SJCRH30 (cell line): ENCODE measurements at regions not wholly inside any gene's neighbourhood (a gene's known extent, or its start where the extent isn't known, plus 50 kb on each side); places are given as distances from the start of the nearest gene placed in this dataset.

Experiments
- DNase-seq, 2 experiments: peaks; one replicate each; pipeline ENCODE4 v3.0.0-alpha.2; 2015 to 2020
- H3K27ac ChIP-seq: fragments of 250-450 bp; sonication (Bioruptor Pico); 2 replicates; pipeline ENCODE4 v1.5.1; 2020; ENCODE audit warnings: mild to moderate bottlenecking, moderate library complexity
- H3K27me3 ChIP-seq: fragments of 250-450 bp; sonication (Bioruptor Pico); 2 replicates; pipeline ENCODE4 v1.5.1; 2020; ENCODE audit warnings: mild to moderate bottlenecking, moderate library complexity
- H3K36me3 ChIP-seq: fragments of 250-450 bp; sonication (Bioruptor Pico); 2 replicates; pipeline ENCODE4 v1.5.1; 2020; ENCODE audit warnings: mild to moderate bottlenecking, moderate library complexity
- H3K4me1 ChIP-seq: fragments of 250-450 bp; sonication (Bioruptor Pico); 2 replicates; pipeline ENCODE4 v1.5.1; 2020; ENCODE audit warnings: mild to moderate bottlenecking, moderate library complexity
- H3K4me3 ChIP-seq: fragments of 250-450 bp; sonication (Bioruptor Pico); 2 replicates; pipeline ENCODE4 v1.5.1; 2020; ENCODE audit warnings: mild to moderate bottlenecking, moderate library complexity
- H3K9me3 ChIP-seq: fragments of 250-450 bp; sonication (Bioruptor Pico); replicated peaks from 2 replicates; pipeline ENCODE4 v1.5.1; 2020; ENCODE audit warnings: mild to moderate bottlenecking, moderate library complexity

DNA sequence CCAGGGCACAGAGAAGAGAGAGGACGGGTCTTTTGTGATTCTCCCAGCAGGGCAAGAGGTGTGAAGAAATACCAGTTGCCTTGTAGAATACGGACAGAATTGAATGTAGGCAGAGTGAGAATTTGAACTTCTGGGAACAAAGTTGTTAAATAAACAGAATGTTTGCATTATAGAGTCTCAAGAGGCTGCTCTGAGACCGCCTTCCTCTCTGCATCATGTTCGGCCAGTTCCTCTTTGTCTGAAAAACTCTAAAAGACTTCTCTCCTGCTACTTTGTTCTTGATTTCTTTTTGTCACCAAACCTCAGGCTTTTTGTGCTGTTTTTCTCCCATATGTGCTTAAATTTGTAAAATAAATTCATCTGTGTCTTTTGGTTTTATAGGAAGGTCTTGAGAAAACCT lies 256.4 kb downstream of the DLEU7 start:
- Histone ChIP-seq H3K36me3 (no peaks in the 10 kb centered on the region), H3K27ac (no peak overlapping the region), H3K4me1 (peaks cover 1% of the 10 kb centered on the region; the same call in 1 of the 2 replicates), H3K27me3 (no peaks in the 10 kb centered on the region), H3K4me3 (no peak overlapping the region), H3K9me3 (no peaks in the 10 kb centered on the region)
- DNase-seq = no peak

DNA sequence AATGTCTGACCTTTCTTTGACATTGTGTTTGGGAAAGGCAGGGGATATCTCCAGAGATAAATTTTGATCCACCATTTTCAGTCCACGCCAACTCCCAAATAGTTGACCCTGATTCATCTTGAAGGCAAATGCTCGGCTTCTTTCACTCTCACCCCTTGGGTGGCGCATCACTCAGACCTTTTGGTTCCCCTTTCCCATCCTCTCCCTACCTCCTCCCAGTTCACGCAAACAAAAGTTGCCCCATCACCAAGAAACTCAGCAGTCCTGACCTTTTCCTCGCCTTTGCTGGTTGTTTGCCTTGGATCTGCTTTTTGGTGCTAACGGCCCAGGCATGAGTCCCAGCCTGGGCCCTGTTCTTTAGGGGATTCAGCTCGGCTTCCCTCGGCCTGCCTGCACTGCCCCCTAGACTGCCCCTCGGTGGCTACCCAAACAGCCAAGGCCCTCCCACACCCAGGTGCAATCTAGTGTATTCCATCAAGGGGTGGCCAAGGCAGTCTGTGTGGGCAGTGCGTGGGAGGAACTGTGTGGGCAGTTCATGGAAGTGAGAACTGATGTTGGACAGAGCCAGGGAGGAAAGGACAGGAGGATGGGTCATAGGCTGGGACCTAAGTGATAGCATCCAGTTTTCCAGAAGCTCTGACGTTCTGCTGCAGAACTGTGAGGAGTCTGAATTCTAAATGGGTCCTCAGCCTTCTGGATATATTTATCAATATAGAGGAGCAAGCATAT lies 255.7 kb downstream of the DLEU7 start:
- no peak for DNase-seq
- Histone ChIP-seq H3K9me3 (no peaks in the 10 kb centered on the region), H3K4me3 (no peak overlapping the region), H3K4me1 (peaks cover 8% of the 10 kb centered on the region), H3K27me3 (no peaks in the 10 kb centered on the region), H3K27ac (no peak overlapping the region), H3K36me3 (no peaks in the 10 kb centered on the region)

DNA sequence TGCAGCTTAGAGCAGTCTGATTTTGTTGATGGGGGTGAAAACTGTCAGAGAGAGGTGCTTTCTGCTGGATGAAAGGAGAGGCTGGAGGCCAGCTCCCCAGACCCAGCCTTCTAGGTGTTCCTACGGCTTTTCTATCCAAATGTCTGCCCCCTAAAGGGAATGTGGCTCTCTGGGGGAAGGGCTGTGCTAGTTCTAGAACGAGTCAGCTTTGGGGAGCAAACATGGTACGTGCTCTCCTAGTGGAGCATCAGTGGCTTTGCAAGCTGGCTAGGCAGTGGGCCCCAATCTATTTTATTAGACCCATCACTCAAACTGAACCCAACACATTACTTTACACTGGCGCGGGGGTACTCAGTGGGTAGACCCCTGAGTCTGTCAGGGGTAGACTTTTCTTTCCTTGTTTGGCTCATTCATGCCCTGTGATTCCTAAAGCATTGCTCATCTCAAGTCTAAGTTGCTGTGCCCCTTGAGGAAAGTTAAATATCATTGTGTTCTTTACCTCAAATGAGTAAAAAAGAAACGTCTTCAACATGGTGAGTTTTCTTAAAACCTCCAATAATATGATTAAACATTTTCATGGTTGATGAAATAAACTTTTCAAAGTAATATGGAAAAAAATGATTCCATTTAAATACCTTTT lies 254.9 kb downstream of the DLEU7 start:
- Histone ChIP-seq H3K4me3 (no peak overlapping the region), H3K36me3 (no peaks in the 10 kb centered on the region), H3K27me3 (no peaks in the 10 kb centered on the region), H3K27ac (no peak overlapping the region), H3K4me1 (peaks cover 13% of the 10 kb centered on the region), H3K9me3 (no peaks in the 10 kb centered on the region)
- no peak for DNase-seq

DNA sequence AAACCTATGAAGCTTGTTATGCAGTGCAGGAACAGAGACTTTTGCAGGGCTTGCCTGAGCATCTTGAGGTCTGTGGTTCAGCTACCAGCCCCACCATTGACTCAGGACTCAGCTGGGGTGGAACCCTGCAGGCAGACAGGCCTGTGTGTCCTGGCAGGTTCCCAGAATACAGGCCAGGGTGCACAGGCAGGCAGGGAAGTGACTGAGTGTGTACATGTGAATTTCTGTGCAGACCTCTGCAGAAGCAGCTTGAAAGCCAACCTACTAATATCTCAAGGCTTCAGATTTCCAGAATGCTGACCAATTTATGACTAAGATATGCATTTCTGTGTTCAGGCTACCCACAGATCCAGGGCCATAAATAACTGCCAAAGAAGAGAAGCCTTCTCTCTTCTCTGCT lies 254.4 kb downstream of the DLEU7 start:
- Histone ChIP-seq H3K27me3 (no peaks in the 10 kb centered on the region), H3K4me3 (no peak overlapping the region), H3K36me3 (no peaks in the 10 kb centered on the region), H3K9me3 (no peaks in the 10 kb centered on the region), H3K27ac (no peak overlapping the region), H3K4me1 (peaks cover 18% of the 10 kb centered on the region)
- DNase-seq = no peak

DNA sequence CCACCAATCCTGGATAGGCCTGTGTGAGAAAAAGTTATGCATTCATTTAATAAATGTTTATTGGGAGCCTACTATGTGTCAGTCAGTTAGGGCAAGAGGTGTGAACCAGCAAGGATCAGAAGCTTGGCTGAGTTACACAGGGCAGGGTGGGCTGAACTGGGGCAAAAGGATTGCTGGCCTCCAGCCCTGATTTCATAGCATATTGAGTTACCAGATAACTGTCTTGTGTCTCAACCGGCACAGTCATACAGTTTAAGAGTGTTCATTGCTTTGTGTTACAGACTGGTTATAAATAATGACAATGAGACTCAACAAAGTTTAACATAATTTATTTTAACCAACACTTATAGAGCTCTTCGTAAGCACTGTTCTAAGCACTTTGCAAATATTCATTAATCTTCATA lies 253.8 kb downstream of the DLEU7 start:
- Histone ChIP-seq H3K27ac (no peak overlapping the region), H3K4me1 (peaks cover 20% of the 10 kb centered on the region)
- DNase-seq = no peak

DNA sequence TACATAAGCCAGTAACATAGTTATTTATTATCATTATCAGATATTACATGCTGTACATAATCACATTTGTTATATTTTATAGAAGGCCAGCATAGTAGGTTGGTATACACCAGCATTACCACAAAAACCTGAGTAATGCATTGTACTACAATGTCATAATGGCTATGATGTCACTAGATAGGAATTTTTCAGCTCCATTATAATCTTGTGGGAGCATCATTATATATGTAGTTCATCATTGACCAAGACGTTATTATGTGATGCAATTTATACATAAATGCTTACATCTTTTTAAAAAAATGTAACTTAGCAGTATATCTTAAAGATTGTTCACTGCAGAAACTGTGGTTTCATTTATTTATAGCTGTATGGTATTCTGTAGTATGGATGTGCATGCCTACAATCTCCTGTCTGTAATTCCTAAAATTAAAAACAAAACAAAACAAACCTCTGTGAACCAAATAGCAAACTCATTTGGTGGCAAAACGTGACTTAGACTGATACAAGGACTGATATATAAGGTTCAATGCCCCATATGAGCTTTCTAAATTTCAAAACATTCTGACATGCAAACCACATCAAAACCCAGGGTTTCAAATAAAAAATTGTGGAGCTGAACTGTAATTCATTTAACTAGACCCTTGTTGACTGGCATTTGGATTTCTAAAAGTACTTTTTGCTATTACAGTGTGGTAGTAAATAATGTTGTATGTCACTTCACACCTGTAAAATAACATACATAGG lies 250.9 kb downstream of the DLEU7 start:
- no peaks in the 10 kb centered on the region for H3K27me3 ChIP-seq
- no peak overlapping the region for H3K27ac ChIP-seq
- peak in 1 of 2 experiments; percentile 34 for DNase-seq
- H3K4me3 ChIP-seq = no peak overlapping the region
- no peaks in the 10 kb centered on the region for H3K36me3 ChIP-seq
- H3K4me1 ChIP-seq = peaks cover 25% of the 10 kb centered on the region
- no peaks in the 10 kb centered on the region for H3K9me3 ChIP-seq

More for the DNA sequence above, 253.8 kb downstream of the DLEU7 start:
- no peak overlapping the region for H3K4me3 ChIP-seq
- no peaks in the 10 kb centered on the region for H3K36me3 ChIP-seq
- no peaks in the 10 kb centered on the region for H3K27me3 ChIP-seq
- H3K9me3 ChIP-seq = no peaks in the 10 kb centered on the region

DNA sequence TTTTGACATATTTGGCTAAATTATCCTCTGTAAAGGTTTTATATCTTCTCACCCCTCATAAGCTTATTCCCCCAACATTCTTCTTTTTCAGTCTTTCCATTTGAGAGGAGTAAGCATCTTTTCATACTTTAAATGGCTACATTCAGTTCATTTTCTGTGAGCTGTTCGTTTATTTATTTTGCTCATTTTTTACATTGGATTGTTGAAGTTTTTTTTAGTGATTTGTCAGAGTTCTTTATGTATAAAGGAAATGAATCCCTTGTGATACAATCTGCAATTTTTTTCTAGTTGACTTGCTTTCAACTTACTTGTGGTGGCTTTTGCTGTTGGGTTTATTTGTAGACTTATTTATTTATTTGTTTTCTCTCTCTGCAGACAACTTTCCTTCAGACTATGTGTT lies 250.3 kb downstream of the DLEU7 start:
- H3K27ac ChIP-seq = no peak overlapping the region
- H3K9me3 ChIP-seq = no peaks in the 10 kb centered on the region
- H3K36me3 ChIP-seq = no peaks in the 10 kb centered on the region
- H3K4me1 ChIP-seq = peaks cover 27% of the 10 kb centered on the region
- no peak for DNase-seq
- H3K27me3 ChIP-seq = no peaks in the 10 kb centered on the region
- no peak overlapping the region for H3K4me3 ChIP-seq

DNA sequence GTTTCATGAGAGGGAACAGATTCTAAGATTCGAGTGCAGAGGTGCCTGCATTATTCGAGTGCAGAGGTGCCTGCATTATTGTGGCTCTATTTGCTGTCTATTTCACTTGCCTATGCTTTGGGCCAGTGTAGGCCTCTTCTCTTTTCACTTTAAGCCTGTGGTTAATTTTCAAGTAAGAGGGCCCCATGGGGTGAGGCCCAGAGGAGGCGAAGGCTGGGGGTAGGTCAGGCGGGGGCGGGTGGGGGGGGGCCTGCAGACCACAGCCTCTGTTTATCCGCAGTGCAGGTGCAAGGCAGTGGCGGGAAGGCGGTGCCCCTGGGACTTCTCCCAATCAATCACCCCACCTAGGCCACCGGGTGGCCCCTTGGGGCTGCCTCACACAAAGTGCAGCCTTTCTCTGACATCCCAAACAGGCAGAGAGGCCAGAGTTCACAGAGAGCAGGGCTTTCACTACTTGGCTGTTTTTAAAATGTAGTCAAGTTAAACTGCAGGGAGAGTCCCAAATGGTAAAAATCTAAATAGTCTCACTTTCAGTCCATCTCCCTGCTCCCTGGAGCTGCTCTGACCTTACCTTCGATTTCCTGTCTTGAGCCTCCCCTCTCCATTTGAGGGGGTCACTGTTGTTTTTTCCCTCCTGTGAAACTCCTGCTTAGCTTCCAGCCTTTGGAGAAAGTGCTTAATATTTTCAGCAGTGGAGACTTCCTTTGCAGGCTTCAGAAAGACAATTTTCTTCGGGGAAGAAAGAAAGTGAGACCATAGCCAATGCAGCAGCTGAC lies 249.0 kb downstream of the DLEU7 start:
- Histone ChIP-seq H3K9me3 (no peaks in the 10 kb centered on the region), H3K4me3 (no peak overlapping the region), H3K36me3 (no peaks in the 10 kb centered on the region), H3K4me1 (peaks cover 31% of the 10 kb centered on the region), H3K27ac (no peak overlapping the region), H3K27me3 (no peaks in the 10 kb centered on the region)
- peak in 1 of 2 experiments; percentile 31 for DNase-seq

DNA sequence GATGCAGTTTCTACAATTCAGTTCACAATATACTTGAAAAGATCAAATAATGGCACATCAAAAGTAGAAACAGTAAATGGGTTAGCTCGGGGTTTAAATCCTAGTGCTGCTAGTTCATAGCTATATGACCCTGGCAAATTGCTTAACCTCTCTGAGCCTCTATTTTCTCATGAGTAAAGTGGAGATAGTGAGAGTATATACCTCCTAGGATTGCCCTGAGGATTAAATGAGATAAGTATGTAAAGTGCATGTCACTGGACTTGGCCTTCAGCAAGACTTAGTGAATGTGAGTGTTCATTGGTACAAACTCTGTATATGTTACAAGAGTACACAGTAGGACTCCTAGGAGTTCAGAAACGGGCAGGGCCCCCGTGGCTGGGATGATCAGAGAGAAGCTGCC lies 248.3 kb downstream of the DLEU7 start:
- H3K27ac ChIP-seq = no peak overlapping the region
- no peak for DNase-seq
- no peak overlapping the region for H3K4me3 ChIP-seq
- no peaks in the 10 kb centered on the region for H3K9me3 ChIP-seq
- H3K4me1 ChIP-seq = peaks cover 31% of the 10 kb centered on the region
- no peaks in the 10 kb centered on the region for H3K27me3 ChIP-seq
- H3K36me3 ChIP-seq = no peaks in the 10 kb centered on the region

DNA sequence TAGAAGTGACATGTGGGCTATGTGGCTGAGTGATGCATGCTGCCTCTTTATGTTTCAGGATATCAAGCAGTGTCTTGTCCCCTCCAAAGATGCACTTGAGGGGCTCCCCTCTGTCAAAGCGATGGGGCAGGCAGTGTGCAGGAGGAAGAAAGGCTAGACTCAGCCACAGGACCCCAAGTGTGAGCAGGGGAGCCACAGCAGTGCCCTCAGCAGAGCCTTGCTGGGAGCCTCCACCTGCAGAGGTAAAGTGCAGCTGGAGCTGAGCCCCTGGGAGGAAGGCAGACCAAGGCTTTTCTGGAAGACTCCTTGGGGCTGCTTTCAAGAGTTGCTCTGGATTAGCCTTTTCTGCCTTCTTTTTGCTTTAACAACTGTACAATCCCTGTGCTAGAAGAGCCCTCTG lies 247.3 kb downstream of the DLEU7 start:
- H3K9me3 ChIP-seq = no peaks in the 10 kb centered on the region
- no peaks in the 10 kb centered on the region for H3K27me3 ChIP-seq
- H3K27ac ChIP-seq = no peak overlapping the region
- H3K4me3 ChIP-seq = no peak overlapping the region
- no peak for DNase-seq
- no peaks in the 10 kb centered on the region for H3K36me3 ChIP-seq
- H3K4me1 ChIP-seq = peaks cover 31% of the 10 kb centered on the region

DNA sequence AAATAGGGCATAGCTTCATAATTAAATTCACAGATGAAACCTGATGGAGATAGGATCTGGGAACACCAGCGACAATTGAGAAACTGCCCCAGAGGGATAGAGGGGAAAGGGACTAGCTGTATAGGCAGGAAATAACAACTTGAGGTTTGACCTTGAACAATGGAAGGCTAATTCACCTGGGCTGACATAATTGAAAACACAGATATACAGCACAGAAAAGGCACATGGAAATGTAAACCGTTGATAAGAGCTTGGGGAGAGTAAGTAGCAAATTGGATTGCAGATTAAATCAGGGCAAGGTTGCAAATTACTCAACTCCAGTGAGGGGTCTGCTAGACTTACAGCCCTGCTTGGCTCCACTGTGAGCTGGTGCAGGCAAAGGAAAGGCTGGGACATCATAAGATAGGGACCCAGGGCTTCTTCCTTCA lies 246.7 kb downstream of the DLEU7 start:
- no peaks in the 10 kb centered on the region for H3K27me3 ChIP-seq
- peaks cover 31% of the 10 kb centered on the region for H3K4me1 ChIP-seq
- H3K9me3 ChIP-seq = no peaks in the 10 kb centered on the region
- H3K4me3 ChIP-seq = no peak overlapping the region
- H3K36me3 ChIP-seq = no peaks in the 10 kb centered on the region
- no peak for DNase-seq
- no peak overlapping the region for H3K27ac ChIP-seq

DNA sequence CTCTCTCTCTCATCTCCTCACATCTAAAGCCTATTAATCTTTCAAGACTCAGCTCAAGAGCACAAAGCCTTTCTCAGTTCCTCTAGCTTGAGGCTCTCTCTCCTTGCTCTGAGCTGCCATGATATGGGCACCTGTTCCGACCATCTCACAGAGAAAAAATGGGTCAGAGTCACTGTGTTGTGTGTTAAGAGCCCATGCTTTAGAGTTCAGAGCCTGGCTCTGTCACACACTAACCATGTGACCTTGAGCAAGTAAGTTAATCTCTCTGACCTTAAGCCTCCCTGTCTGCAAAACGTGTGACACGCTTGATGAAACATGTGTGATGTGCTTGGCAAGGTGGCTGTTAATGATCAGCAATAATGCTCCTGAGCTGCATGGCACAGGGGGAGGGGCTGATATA lies 245.2 kb downstream of the DLEU7 start:
- peaks cover 18% of the 10 kb centered on the region for H3K4me1 ChIP-seq
- no peaks in the 10 kb centered on the region for H3K36me3 ChIP-seq
- H3K27ac ChIP-seq = no peak overlapping the region
- no peaks in the 10 kb centered on the region for H3K27me3 ChIP-seq
- H3K9me3 ChIP-seq = no peaks in the 10 kb centered on the region
- DNase-seq = peak in 1 of 2 experiments; percentile 17
- H3K4me3 ChIP-seq = no peak overlapping the region

DNA sequence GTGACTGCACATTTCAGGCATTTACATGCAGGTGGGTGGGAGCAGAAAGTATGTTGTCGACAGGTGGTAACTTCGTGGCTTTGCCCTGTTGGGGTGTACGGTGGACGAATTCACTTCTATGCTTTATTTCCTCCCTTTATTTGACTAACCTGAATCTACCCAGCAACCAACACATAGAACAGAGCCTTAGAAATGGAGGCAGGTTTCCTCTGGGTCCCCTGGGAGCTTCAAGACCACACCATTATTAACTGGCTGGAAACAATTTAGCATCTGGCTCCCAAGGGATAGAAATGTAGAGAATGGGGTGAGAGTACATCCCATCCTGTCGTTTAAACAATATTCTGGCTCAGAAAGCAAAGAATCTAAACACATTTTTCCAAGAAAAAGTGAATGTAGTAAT lies 244.4 kb downstream of the DLEU7 start:
- H3K27ac ChIP-seq = no peak overlapping the region
- peaks cover 14% of the 10 kb centered on the region for H3K4me1 ChIP-seq
- H3K27me3 ChIP-seq = no peaks in the 10 kb centered on the region
- no peak overlapping the region for H3K4me3 ChIP-seq
- no peaks in the 10 kb centered on the region for H3K9me3 ChIP-seq
- no peaks in the 10 kb centered on the region for H3K36me3 ChIP-seq
- DNase-seq = no peak

DNA sequence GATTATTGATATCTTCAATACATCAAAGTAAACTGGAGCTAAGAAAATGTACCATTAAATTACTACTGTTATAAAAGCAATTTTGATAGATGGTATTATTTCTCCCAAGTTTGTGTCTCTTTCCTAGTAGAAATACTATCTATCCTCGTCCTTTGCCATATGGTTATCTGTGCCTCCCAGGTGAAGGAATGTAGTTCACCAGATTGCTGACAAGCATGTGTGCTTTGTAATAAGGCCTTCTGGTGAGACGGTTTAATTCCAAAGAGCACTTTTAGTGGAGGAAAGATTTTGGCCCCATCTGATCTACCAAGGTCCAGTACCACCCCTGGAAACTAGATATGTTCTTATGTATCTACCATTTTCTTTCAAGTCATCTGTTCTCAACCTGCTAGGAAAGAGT lies 243.6 kb downstream of the DLEU7 start:
- Histone ChIP-seq H3K27ac (no peak overlapping the region), H3K4me3 (no peak overlapping the region), H3K4me1 (peaks cover 8% of the 10 kb centered on the region), H3K9me3 (no peaks in the 10 kb centered on the region), H3K27me3 (no peaks in the 10 kb centered on the region), H3K36me3 (no peaks in the 10 kb centered on the region)
- no peak for DNase-seq

DNA sequence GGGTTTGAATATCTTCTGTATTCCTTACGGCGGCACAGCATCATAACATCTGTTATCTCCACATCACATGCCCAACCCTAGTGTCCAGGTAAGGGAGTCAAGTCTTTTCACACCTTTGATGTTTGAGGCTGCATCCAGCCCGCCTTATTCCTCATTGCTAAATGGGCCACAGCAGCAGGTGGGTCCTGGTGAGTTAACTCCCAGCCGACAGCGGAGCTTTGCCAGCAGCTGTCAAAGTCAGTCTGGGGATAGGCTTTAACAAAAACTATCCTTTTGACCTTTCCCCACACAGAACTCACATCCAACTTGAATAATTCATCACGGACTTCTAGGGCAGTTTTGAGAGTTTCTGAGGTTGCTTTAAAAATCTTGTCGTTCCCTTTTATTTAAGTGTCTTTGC lies 235.1 kb downstream of the DLEU7 start:
- Histone ChIP-seq H3K27ac (peak overlapping the region; percentile 29), H3K27me3 (no peaks in the 10 kb centered on the region), H3K4me1 (peaks cover 13% of the 10 kb centered on the region), H3K4me3 (no peak overlapping the region), H3K36me3 (no peaks in the 10 kb centered on the region), H3K9me3 (no peaks in the 10 kb centered on the region)
- peak; percentile 83 to 88 for DNase-seq
